GM12873 (cell line): ENCODE measurements at regions not wholly inside any gene's neighbourhood (a gene's known extent, or its start where the extent isn't known, plus 50 kb on each side); places are given as distances from the start of the nearest gene placed in this dataset.

Source experiments
- CTCF ChIP-seq: IDR thresholded peaks from 2 replicates; pipeline ENCODE4 v1.5.1; 2012; ENCODE audit warnings: low read depth, mild to moderate bottlenecking, moderate library complexity, low read length, control low read depth; ENCODE audit not compliant: insufficient read depth; ENCODE audit errors: missing control alignments

GRCh38 chr2:139354518-139354917, 574.3 kb upstream of the NXPH2 start:
- TF ChIP-seq CTCF = no peak

DNA sequence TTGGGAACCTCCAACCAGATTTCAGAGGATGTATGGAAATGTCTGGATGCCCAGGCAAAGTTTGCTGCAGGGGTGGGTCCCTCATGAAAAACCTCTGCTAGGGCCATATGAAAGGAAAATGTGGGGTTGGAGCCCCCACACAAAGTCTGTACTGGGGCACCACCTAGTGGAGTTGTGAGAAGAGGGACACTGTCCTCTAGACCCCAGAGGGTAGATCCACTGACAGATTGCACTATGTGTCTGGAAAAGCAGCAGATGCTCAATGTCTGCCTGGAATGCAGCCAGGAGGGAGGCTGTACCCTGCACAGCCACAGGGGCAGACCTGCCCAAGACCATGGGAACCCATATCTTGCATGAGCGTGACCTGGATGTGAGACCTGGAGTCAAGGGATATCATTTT, 573.7 kb upstream of the NXPH2 start:
- no peak for TF ChIP-seq CTCF

DNA sequence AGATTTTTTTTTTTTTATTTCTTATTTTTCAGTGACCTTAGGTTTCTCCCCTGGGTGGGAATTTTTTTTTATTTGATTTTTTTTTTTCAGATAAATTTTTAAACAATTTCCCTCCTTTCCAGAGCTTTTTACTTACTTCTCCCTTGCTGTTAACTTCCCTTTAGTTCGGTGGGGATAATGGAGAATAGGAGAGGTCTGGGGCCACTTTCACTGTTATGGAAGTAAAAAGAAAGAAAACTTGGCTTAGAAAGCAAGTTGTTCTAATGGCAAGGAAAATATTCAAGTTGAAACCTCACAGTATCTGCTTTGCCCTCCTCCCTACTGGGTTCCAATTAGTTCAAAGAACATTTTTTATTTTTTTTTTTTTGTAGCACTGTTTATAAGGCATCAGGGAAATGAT, 537.1 kb upstream of the NXPH2 start:
- TF ChIP-seq CTCF = no peak

DNA sequence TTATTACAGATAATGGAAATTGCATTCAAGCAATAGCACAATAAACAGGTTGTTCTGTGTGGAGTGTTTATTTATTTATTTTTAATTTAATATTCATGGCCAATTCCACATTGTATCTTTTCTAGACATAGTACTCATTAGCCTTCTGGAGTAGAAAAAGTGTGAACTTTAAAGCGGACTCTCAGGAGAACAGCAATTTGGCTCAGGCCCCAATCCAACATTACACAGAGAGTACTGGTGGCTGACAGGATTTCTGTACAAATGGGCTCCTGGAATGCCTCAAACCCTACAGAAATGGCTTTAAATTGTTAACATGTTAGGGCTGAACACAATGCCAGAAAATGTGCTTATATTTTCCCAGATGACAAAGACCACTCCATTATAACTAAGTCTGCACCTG, 533.9 kb upstream of the NXPH2 start:
- no peak for TF ChIP-seq CTCF

DNA sequence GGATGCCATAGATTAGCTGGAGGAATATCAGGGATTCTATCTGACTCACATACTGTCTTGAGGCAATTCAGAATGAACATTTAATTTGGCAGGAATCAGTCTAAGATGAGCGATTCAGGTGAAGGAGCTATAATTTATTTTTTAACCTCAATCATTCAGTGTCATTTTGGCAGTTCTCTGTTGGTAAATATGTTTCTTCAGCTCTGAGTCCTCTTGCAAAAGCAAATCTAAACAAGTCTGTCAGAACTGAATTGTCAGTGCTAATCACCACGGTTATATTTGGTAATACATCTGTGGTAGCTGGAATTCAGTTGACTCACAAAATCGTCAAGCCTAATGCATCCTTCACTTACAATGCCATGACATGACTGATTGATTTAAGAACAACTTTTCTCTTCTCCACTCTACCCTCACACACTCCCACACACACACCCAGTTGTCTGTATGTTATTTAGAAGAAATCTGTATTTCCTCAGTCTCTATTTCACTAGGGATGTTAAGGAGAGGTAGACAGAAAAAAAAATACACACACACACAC, 516.6 kb upstream of the NXPH2 start:
- no peak for TF ChIP-seq CTCF

DNA sequence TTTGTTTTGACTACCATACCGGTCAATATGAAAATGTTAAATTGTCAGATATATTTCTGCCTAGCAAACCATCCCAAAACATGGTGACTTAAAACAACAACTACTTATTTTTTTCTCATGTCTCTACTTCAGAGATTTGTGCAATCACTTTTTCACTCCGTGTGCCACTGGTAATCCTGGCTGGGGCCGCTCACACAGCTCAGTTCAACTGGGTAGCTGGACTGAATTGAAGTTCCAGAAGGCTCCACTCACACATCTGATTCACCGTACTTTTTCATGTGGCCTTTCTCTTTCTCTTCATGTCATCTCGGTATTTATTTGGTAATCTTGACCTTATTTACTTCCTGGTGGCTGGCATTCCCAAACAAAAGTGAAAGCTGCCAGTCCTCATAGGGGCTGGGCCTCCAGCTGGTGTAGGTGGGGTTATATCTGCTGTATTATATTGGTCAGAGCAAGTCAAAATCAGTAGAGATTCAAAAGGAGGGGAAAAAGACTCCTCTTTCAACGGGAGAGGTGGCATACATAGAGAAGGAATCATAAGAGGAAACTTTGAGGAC, 513.9 kb upstream of the NXPH2 start:
- TF ChIP-seq CTCF = no peak

DNA sequence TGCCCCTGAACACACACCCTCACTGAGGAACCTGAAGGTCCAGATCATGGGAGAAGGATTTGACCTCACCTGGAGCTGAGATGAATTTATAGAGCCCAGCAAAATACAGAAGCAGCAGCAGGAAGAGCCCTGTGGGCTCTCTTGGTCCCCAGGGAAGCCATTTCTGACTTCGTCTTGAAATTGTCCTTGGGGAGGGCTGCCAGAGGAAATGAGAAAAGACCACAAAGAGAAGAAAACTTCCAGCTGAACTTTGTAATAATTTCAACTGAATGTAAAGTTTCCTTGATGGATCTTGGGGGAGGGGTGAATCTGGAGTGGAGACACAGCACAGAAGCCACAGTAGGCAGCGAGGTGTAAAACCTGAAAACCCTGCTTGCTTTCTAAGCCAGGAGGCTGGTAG, 500.9 kb upstream of the NXPH2 start:
- TF ChIP-seq CTCF = no peak

GRCh38 chr2:139271879-139272278, 491.7 kb upstream of the NXPH2 start:
- no peak for TF ChIP-seq CTCF
